ENCODE measurements at regions not wholly inside any gene's neighbourhood (a gene's known extent, or its start where the extent isn't known, plus 50 kb on each side); places are given as distances from the start of the nearest gene placed in this dataset.

GRCh38 chr14:35235840-35236239 lies 56.3 kb upstream of the PSMA6 start:
- H3K27me3 ChIP-seq (ENCODE audit: control insufficient read depth, insufficient read depth, low read length): no peaks in the 10 kb centered on the region
- no peak for DNase-seq (ENCODE audit: low read depth)

GRCh38 chr14:35236806-35237205 lies 55.4 kb upstream of the PSMA6 start:
- no peak for TF ChIP-seq CTCF (IDR thresholded peaks at IDR 0.05; ENCODE audit: insufficient read depth, low read length, poor library complexity, severe bottlenecking)
- Histone ChIP-seq H3K4me3 (ENCODE audit: low read depth, low read length) (no peak overlapping the region), H3K36me3 (ENCODE audit: control insufficient read depth, insufficient read depth, low read length) (no peaks in the 10 kb centered on the region), H3K27me3 (ENCODE audit: control insufficient read depth, insufficient read depth, low read length) (no peaks in the 10 kb centered on the region)
- no peak for DNase-seq (ENCODE audit: low read depth)

More at GRCh38 chr14:35235840-35236239, 56.3 kb upstream of the PSMA6 start:
- H3K4me3 ChIP-seq (ENCODE audit: low read depth, low read length): no peak overlapping the region
- H3K36me3 ChIP-seq (ENCODE audit: control insufficient read depth, insufficient read depth, low read length): no peaks in the 10 kb centered on the region
- no peak for TF ChIP-seq CTCF (IDR thresholded peaks at IDR 0.05; ENCODE audit: insufficient read depth, low read length, poor library complexity, severe bottlenecking)

GRCh38 chr14:35240231-35240630 lies 52.0 kb upstream of the PSMA6 start:
- no peak for DNase-seq (ENCODE audit: low read depth)
- no peaks in the 10 kb centered on the region for H3K36me3 ChIP-seq (ENCODE audit: control insufficient read depth, insufficient read depth, low read length)
- no peaks in the 10 kb centered on the region for H3K27me3 ChIP-seq (ENCODE audit: control insufficient read depth, insufficient read depth, low read length)
- TF ChIP-seq CTCF (IDR thresholded peaks at IDR 0.05; ENCODE audit: insufficient read depth, low read length, poor library complexity, severe bottlenecking): no peak
- no peak overlapping the region for H3K4me3 ChIP-seq (ENCODE audit: low read depth, low read length)
